Pancreas (tissue), 10 donors: ENCODE measurements at regions not wholly inside any gene's neighbourhood (a gene's known extent, or its start where the extent isn't known, plus 50 kb on each side); places are given as distances from the start of the nearest gene placed in this dataset.

ENCODE experiments used
- ATAC-seq, 4 donors: fragments of 200-7000 bp; cut with Tn5 transposase; one replicate each; pipeline versions ENCODE4 v1.8.0 to v1.9.1; 2020; ENCODE audit warnings: mild to moderate bottlenecking in 4 of 4, moderate library complexity in 4 of 4
- DNase-seq, 6 donors: peaks; one replicate each; pipeline ENCODE4 v3.0.0-alpha.2; 2020
- FAIRE-seq: peaks from 2 replicates; lab custom pipeline; 2012; peaks lifted over from hg19 to GRCh38; lab: Jason Lieb, UNC
- H3K27ac ChIP-seq, 4 donors: fragments of 200-600 bp; sonication (generic); 1 replicate in 3 of 4; 2 replicates in 1 of 4; pipeline versions ENCODE4 v1.5.0 to v1.8.0; 2020
- H3K27me3 ChIP-seq, 4 donors: fragments of 200-600 bp; one replicate each; pipeline ENCODE4 v1.8.0; 2021
- H3K36me3 ChIP-seq, 3 donors: fragments of 200-600 bp; sonication (generic) in 1 of 3; one replicate each; pipeline versions ENCODE4 v1.5.0 to v1.8.0; 2020 to 2021
- H3K4me1 ChIP-seq, 3 donors: fragments of 200-600 bp; one replicate each; pipeline ENCODE4 v1.8.0; 2021
- H3K4me3 ChIP-seq, 4 donors: fragments of 200-600 bp; sonication (generic) in 2 of 4; one replicate each; pipeline versions ENCODE4 v1.5.0 to v1.8.0; 2020 to 2021
- H3K9me3 ChIP-seq, 4 donors: fragments of 200-600 bp; one replicate each; pipeline ENCODE4 v1.8.0; 2021
- CTCF ChIP-seq, 4 donors: fragments of 200-600 bp; sonication (generic) in 3 of 4; IDR thresholded peaks; one replicate each; pipeline versions ENCODE4 v1.5.0 to v1.8.0; 2021; ENCODE audit warnings: antibody characterized with exemption in 4 of 4
- WGBS, 2 donors: extraction: QIAGEN DNeasy Blood & Tissue Kit; methylation state at CpG; one replicate each; pipeline ENCODE4 v1.1.7; 2013; 5-methylcytosine and 5-hydroxymethylcytosine counted together
- intact Hi-C, 3 donors: fragments of 100-400 bp; cut with DNase I; formaldehyde crosslinking; loops; one replicate each; pipeline versions ENCODE4 v1.11.1 to v1.14.2; 2022
- donor health status: healthy with polysubstance abuse.
- donor health status: DM: no; HTN: no; CAD: no; lungs with moderate emphysema.
- donor health status: DM: no; HTN: no; CAD: no.
- donor health status: control.
- donor health status: control.
- donor health status: Bipolar disorder and iron deficiency.
- donor health status: DM: yes; HTN: yes; CAD: no.
- donor health status: DM: no; HTN: no; CAD: no.
- donor health status: DM: no; HTN: no; CAD: no.
- donor health status: DM: yes; HTN: yes; CAD: no.

GRCh38 chr15:87527875-87528274 lies 728.7 kb downstream of the NTRK3 start:
- DNase-seq (no peak), FAIRE-seq (no peak), ATAC-seq (peak in 1 of 4 donors; percentile 14)
- no peaks in the 10 kb centered on the region for H3K9me3 ChIP-seq
- H3K36me3 ChIP-seq, result no peaks in the 10 kb centered on the region
- intact Hi-C loops, result no loop called here
- no peaks in the 10 kb centered on the region for H3K4me1 ChIP-seq
- no peak overlapping the region for H3K27ac ChIP-seq
- H3K4me3 ChIP-seq, result no peak overlapping the region
- TF ChIP-seq CTCF (IDR thresholded peaks at IDR 0.05), result no peak
- WGBS, 2 donors, result 46 to 69% methylated on average over 2 of the region's 2 CpGs
- no peaks in the 10 kb centered on the region for H3K27me3 ChIP-seq

GRCh38 chr15:87527416-87527815 lies 729.1 kb downstream of the NTRK3 start:
- H3K9me3 ChIP-seq, result no peaks in the 10 kb centered on the region
- H3K27me3 ChIP-seq, result no peaks in the 10 kb centered on the region
- intact Hi-C loops, result no loop called here
- WGBS, 2 donors, result 40 to 52% methylated on average over 4 of the region's 4 CpGs
- no peak overlapping the region for H3K27ac ChIP-seq
- no peak overlapping the region for H3K4me3 ChIP-seq
- DNase-seq (peak in 4 of 6 donors; percentile 9 to 38 (median 20)), ATAC-seq (peak; percentile 69 to 91 (median 79)), FAIRE-seq (no peak)
- TF ChIP-seq CTCF (IDR thresholded peaks at IDR 0.05), result no peak
- H3K36me3 ChIP-seq, result no peaks in the 10 kb centered on the region
- H3K4me1 ChIP-seq, result no peaks in the 10 kb centered on the region

GRCh38 chr15:87523516-87523915 lies 733.0 kb downstream of the NTRK3 start:
- no peaks in the 10 kb centered on the region for H3K36me3 ChIP-seq
- no peak for DNase-seq
- H3K4me3 ChIP-seq, result no peak overlapping the region
- ATAC-seq, result no peak
- H3K27me3 ChIP-seq, result no peaks in the 10 kb centered on the region
- FAIRE-seq, result no peak
- H3K27ac ChIP-seq, result no peak overlapping the region
- TF ChIP-seq CTCF (IDR thresholded peaks at IDR 0.05), result no peak
- no peaks in the 10 kb centered on the region for H3K9me3 ChIP-seq
- WGBS, 2 donors, result 43 to 58% methylated on average over 2 of the region's 2 CpGs
- intact Hi-C loops, result no loop called here
- H3K4me1 ChIP-seq, result no peaks in the 10 kb centered on the region

GRCh38 chr15:87522997-87523396 lies 733.5 kb downstream of the NTRK3 start:
- FAIRE-seq (no peak), ATAC-seq (no peak), DNase-seq (no peak)
- WGBS, 2 donors, result 37 to 43% methylated on average over 1 of the region's 1 CpG
- Histone ChIP-seq H3K4me1 (no peaks in the 10 kb centered on the region), H3K9me3 (no peaks in the 10 kb centered on the region), H3K27me3 (no peaks in the 10 kb centered on the region), H3K4me3 (no peak overlapping the region), H3K36me3 (no peaks in the 10 kb centered on the region), H3K27ac (no peak overlapping the region)
- intact Hi-C loops, result no loop called here
- TF ChIP-seq CTCF (IDR thresholded peaks at IDR 0.05), result no peak

GRCh38 chr15:87518957-87519356 lies 737.6 kb downstream of the NTRK3 start:
- no peak for TF ChIP-seq CTCF (IDR thresholded peaks at IDR 0.05)
- WGBS, 2 donors, result 40 to 49% methylated on average over 3 of the region's 3 CpGs
- H3K4me1 ChIP-seq, result no peaks in the 10 kb centered on the region
- FAIRE-seq, result no peak
- H3K4me3 ChIP-seq, result no peak overlapping the region
- no peak for DNase-seq
- no peaks in the 10 kb centered on the region for H3K36me3 ChIP-seq
- H3K27me3 ChIP-seq, result no peaks in the 10 kb centered on the region
- ATAC-seq, result no peak
- intact Hi-C loops, result no loop called here
- no peaks in the 10 kb centered on the region for H3K9me3 ChIP-seq
- H3K27ac ChIP-seq, result no peak overlapping the region
